H9 (cell line): ENCODE measurements at regions not wholly inside any gene's neighbourhood (a gene's known extent, or its start where the extent isn't known, plus 50 kb on each side); places are given as distances from the start of the nearest gene placed in this dataset.

Source experiments
- DNase-seq: peaks from one replicate; pipeline ENCODE4 v3.0.0-alpha.2; 2017
- H2AFZ ChIP-seq: one replicate; pipeline ENCODE4 v1.6.1; 2013; ENCODE audit warnings: mild to moderate bottlenecking, low read length, control low read depth, moderate library complexity
- H2AK5ac ChIP-seq: 2 replicates; pipeline ENCODE4 v1.6.1; 2013; ENCODE audit warnings: low read length, control low read depth, mixed read lengths; ENCODE audit not compliant: insufficient read length
- H2BK120ac ChIP-seq: one replicate; pipeline ENCODE4 v1.6.1; 2013; ENCODE audit warnings: low read depth, mild to moderate bottlenecking, low read length, control low read depth, inconsistent platforms; ENCODE audit not compliant: poor library complexity, severe bottlenecking
- H2BK12ac ChIP-seq: 2 replicates; pipeline ENCODE4 v1.6.1; 2013; ENCODE audit warnings: low read length, control low read depth, mixed read lengths, low read depth; ENCODE audit not compliant: insufficient read length
- H2BK15ac ChIP-seq: 2 replicates; pipeline ENCODE4 v1.6.1; 2013; ENCODE audit warnings: low read depth, low read length, control low read depth
- H2BK20ac ChIP-seq: one replicate; pipeline ENCODE4 v1.6.1; 2013; ENCODE audit warnings: low read depth, mild to moderate bottlenecking, low read length, control low read depth, inconsistent platforms; ENCODE audit not compliant: poor library complexity, severe bottlenecking
- H2BK5ac ChIP-seq: 2 replicates; pipeline ENCODE4 v1.6.1; 2013; ENCODE audit warnings: low read length, control low read depth, mixed read lengths; ENCODE audit not compliant: insufficient read length
- H3K14ac ChIP-seq: 2 replicates; pipeline ENCODE4 v1.6.1; 2013; ENCODE audit warnings: low read length, control low read depth; ENCODE audit not compliant: insufficient read depth
- H3K18ac ChIP-seq: 2 replicates; pipeline ENCODE4 v1.6.1; 2013; ENCODE audit warnings: low read depth, mild to moderate bottlenecking, mixed read lengths, low read length, control low read depth; ENCODE audit not compliant: insufficient read length
- H3K23ac ChIP-seq: 2 replicates; pipeline ENCODE4 v1.6.1; 2013; ENCODE audit warnings: low read length, control low read depth, mixed read lengths, low read depth; ENCODE audit not compliant: insufficient read length
- H3K23me2 ChIP-seq: 2 replicates; pipeline ENCODE4 v1.6.1; 2013; ENCODE audit warnings: low read depth, mild to moderate bottlenecking, mixed read lengths, low read length, control low read depth; ENCODE audit not compliant: insufficient read length, poor library complexity, severe bottlenecking
- H3K27ac ChIP-seq: 2 replicates; pipeline ENCODE4 v1.5.1; 2013; ENCODE audit warnings: low read length, control low read depth, mixed read lengths, low read depth; ENCODE audit not compliant: insufficient read length
- H3K27me3 ChIP-seq: 2 replicates; pipeline ENCODE4 v1.6.1; 2013; ENCODE audit warnings: low read length, control low read depth, inconsistent platforms; ENCODE audit not compliant: insufficient read depth
- H3K4ac ChIP-seq: 2 replicates; pipeline ENCODE4 v1.6.1; 2013; ENCODE audit warnings: low read depth, mild to moderate bottlenecking, control low read depth, inconsistent platforms, low read length, moderate library complexity
- H3K4me1 ChIP-seq: 2 replicates; pipeline ENCODE4 v1.6.1; 2013; ENCODE audit warnings: low read length, control low read depth, inconsistent platforms; ENCODE audit not compliant: insufficient read depth
- H3K4me2 ChIP-seq: 2 replicates; pipeline ENCODE4 v1.6.1; 2013; ENCODE audit warnings: low read length, control low read depth, mixed read lengths; ENCODE audit not compliant: insufficient read length, insufficient read depth
- H3K56ac ChIP-seq: 2 replicates; pipeline ENCODE4 v1.6.1; 2013; ENCODE audit warnings: low read depth, mild to moderate bottlenecking, mixed read lengths, low read length, control low read depth; ENCODE audit not compliant: insufficient read length
- H3K79me1 ChIP-seq: 2 replicates; pipeline ENCODE4 v1.6.1; 2013; ENCODE audit warnings: low read depth, mild to moderate bottlenecking, moderate library complexity, low read length, control low read depth, inconsistent platforms; ENCODE audit not compliant: insufficient read depth, poor library complexity, severe bottlenecking
- H3K79me2 ChIP-seq: 2 replicates; pipeline ENCODE4 v1.6.1; 2013; ENCODE audit warnings: low read length, control low read depth, inconsistent platforms; ENCODE audit not compliant: insufficient read depth
- H3K9ac ChIP-seq: 2 replicates; pipeline ENCODE4 v1.6.1; 2013; ENCODE audit warnings: low read length, control low read depth, mixed read lengths; ENCODE audit not compliant: insufficient read length; ENCODE audit errors: extremely low read depth
- H3K9me3 ChIP-seq: one replicate; pipeline ENCODE4 v1.6.1; 2013; ENCODE audit warnings: low read depth, low read length, inconsistent platforms; ENCODE audit not compliant: control insufficient read depth
- H3T11ph ChIP-seq: one replicate; pipeline ENCODE4 v1.6.1; 2013; ENCODE audit warnings: mild to moderate bottlenecking, low read length, control low read depth, inconsistent platforms
- H4K20me1 ChIP-seq: one replicate; pipeline ENCODE4 v1.6.1; 2013; ENCODE audit not compliant: control insufficient read depth, insufficient read length, insufficient read depth
- H4K5ac ChIP-seq: 2 replicates; pipeline ENCODE4 v1.6.1; 2013; ENCODE audit warnings: low read depth, mild to moderate bottlenecking, mixed read lengths, low read length, control low read depth; ENCODE audit not compliant: insufficient read length
- H4K8ac ChIP-seq: replicated peaks from 2 replicates; pipeline ENCODE4 v1.6.1; 2013; ENCODE audit warnings: low read length, control low read depth, mixed read lengths, low read depth; ENCODE audit not compliant: insufficient read length
- H4K91ac ChIP-seq: 2 replicates; pipeline ENCODE4 v1.6.1; 2013; ENCODE audit warnings: low read depth, mild to moderate bottlenecking, moderate library complexity, mixed read lengths, low read length, control low read depth; ENCODE audit not compliant: insufficient read length
- H3K27ac Mint-ChIP-seq, 3 experiments: 2 replicates in 2 of 3; 3 replicates in 1 of 3; pipeline ENCODE4 v1.8.0; 2020 to 2021; ENCODE audit warnings: mixed read lengths in 3 of 3, mild to moderate bottlenecking in 1 of 3, moderate library complexity in 1 of 3
- H3K27me3 Mint-ChIP-seq: 2 replicates; pipeline ENCODE4 v1.8.0; 2021; ENCODE audit warnings: low read depth, mild to moderate bottlenecking, moderate library complexity, mixed read lengths
- H3K36me3 Mint-ChIP-seq, 3 experiments: 2 replicates in 2 of 3; 3 replicates in 1 of 3; pipeline ENCODE4 v1.8.0; 2020 to 2021; ENCODE audit warnings: low read depth in 3 of 3, mixed read lengths in 3 of 3; ENCODE audit not compliant: insufficient read depth in 1 of 3
- H3K4me1 Mint-ChIP-seq, 2 experiments: 2 replicates each; pipeline ENCODE4 v1.8.0; 2020; ENCODE audit warnings: mixed read lengths in 2 of 2
- H3K4me3 Mint-ChIP-seq, 2 experiments: 2 replicates in 1 of 2; 3 replicates in 1 of 2; pipeline ENCODE4 v1.8.0; 2020 to 2021; ENCODE audit warnings: mild to moderate bottlenecking in 2 of 2, mixed read lengths in 2 of 2, moderate library complexity in 1 of 2
- H3K9me3 Mint-ChIP-seq, 2 experiments: 2 replicates in 1 of 2; 3 replicates in 1 of 2; pipeline ENCODE4 v1.8.0; 2020; ENCODE audit warnings: mild to moderate bottlenecking in 2 of 2, mixed read lengths in 2 of 2, moderate library complexity in 1 of 2
- CTCF ChIP-seq: fragments of 200-600 bp; sonication (generic); conservative IDR thresholded peaks from 3 replicates; pipeline ENCODE4 v1.8.0; 2021; ENCODE audit warnings: antibody characterized with exemption, mild to moderate bottlenecking
- WGBS: extraction: QIAGEN DNeasy Blood & Tissue Kit; methylation state at CpG from one replicate; pipeline ENCODE4 v1.1.7; 2013; ENCODE audit warnings: missing lambda C conversion rate, low lambda C conversion rate, mixed read lengths; ENCODE audit not compliant: insufficient read length; ENCODE audit errors: extremely low coverage; 5-methylcytosine and 5-hydroxymethylcytosine counted together

- Histone ChIP-seq H3K27me3 (no peaks in the 10 kb centered on the region), H4K20me1 (no peaks in the 10 kb centered on the region), H3K23ac (no peak overlapping the region), H2BK20ac (no peak overlapping the region), H3K79me2 (no peaks in the 10 kb centered on the region), H3K18ac (no peak overlapping the region), H3K4me2 (no peak overlapping the region), H2BK5ac (no peak overlapping the region), H3K27ac (no peak overlapping the region), H4K91ac (no peak overlapping the region), H3K9me3 (no peaks in the 10 kb centered on the region), H2AK5ac (no peak overlapping the region), H3K56ac (no peak overlapping the region), H3K4ac (no peak overlapping the region), H4K5ac (no peak overlapping the region), H3K23me2 (no peaks in the 10 kb centered on the region), H3K79me1 (no peaks in the 10 kb centered on the region), H3K4me1 (no peaks in the 10 kb centered on the region), H3K14ac (no peak overlapping the region), H2AFZ (no peak overlapping the region), H3K9ac (no peak overlapping the region), H2BK15ac (no peak overlapping the region), H2BK120ac (no peak overlapping the region), H2BK12ac (no peak overlapping the region), H4K8ac (no peak overlapping the region), H3T11ph (no peak overlapping the region)
- Mint-ChIP-seq H3K36me3 (no peaks in the 10 kb centered on the region), H3K4me3 (no peak overlapping the region), H3K27ac (no peak overlapping the region), H3K9me3 (no peaks in the 10 kb centered on the region; a peak in 1 of 5 replicates), H3K4me1 (no peaks in the 10 kb centered on the region), H3K27me3 (no peaks in the 10 kb centered on the region)
- TF ChIP-seq CTCF: no peak
- WGBS: no CpG with 5 or more reads among the region's 2 CpGs
- DNase-seq: no peak
These were observed 296.3 kb downstream of the KLF5 start for GRCh38 chr13:73355134-73355533.
